Rectal smooth muscle tissue (tissue), 1 donor: ENCODE measurements at regions not wholly inside any gene's neighbourhood (a gene's known extent, or its start where the extent isn't known, plus 50 kb on each side); places are given as distances from the start of the nearest gene placed in this dataset.

Experiments used
- H3K27ac ChIP-seq: one replicate; pipeline ENCODE4 v1.7.0; 2013; ENCODE audit warnings: low read depth, low read length, inconsistent platforms
- H3K27me3 ChIP-seq: one replicate; pipeline ENCODE4 v1.7.0; 2013; ENCODE audit warnings: low read length; ENCODE audit not compliant: control insufficient read depth, insufficient read depth
- H3K36me3 ChIP-seq: one replicate; pipeline ENCODE4 v1.7.0; 2013; ENCODE audit warnings: low read length; ENCODE audit not compliant: control insufficient read depth, insufficient read depth
- H3K4me1 ChIP-seq: one replicate; pipeline ENCODE4 v1.7.0; 2013; ENCODE audit warnings: low read length; ENCODE audit not compliant: control insufficient read depth, insufficient read depth
- H3K4me3 ChIP-seq: one replicate; pipeline ENCODE4 v1.7.0; 2013; ENCODE audit warnings: low read length
- H3K9ac ChIP-seq: one replicate; pipeline ENCODE4 v1.7.0; 2013; ENCODE audit warnings: low read length

DNA sequence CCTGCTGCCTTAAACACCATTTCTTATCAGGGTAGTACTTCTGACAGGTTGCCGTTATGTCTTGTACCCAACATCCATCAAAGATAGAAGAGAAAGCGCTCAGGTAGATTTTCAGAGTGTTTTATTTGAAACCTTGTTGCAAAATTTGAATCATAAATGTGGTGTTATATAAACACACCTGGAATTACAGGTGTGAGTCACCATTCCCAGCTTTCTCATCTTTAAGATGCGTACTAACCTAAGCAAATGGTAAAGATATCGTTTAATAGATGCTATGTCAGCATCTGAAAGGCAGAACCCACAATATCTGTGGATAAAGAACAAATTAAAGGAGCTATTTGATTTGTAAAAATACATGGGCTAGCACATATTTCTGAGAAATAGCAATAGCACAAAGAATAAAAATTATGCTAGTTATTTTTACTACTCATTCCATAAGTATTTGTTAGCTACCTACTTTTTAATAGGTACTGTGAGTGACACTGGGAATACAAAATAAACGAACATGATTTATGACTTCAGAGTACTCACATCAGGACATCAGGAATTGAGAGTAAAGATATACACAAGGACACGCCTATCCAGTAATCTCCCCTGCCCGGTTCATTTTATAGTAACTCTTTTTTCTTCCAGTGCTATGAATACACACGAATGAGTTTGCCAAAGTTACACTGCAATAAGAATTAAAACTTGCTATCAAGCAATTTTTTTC, 193.8 kb downstream of the RBM43 start:
- Histone ChIP-seq H3K9ac (no peak overlapping the region), H3K4me3 (no peak overlapping the region), H3K27ac (no peak overlapping the region), H3K4me1 (no peaks in the 10 kb centered on the region), H3K36me3 (no peaks in the 10 kb centered on the region), H3K27me3 (no peaks in the 10 kb centered on the region)

DNA sequence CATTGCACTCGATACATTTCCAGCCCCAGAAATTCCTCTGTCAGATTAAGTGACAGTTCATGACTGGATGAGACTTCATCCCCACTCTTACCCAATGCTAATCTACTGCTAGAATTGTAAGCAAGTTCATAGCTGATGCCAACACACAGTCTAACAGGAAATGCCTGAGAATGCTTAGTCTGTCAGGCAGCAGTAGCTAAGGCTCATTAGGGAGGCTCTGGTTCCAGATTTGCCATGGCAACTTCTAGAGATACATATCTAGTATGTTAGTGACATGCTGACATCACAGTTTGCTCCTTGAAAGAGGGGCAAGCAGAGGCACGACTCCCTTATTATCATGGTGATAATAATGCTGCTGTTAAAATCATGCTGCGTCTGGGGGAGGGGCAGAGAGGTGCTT, 198.4 kb downstream of the RBM43 start:
- no peak overlapping the region for H3K4me3 ChIP-seq
- H3K27ac ChIP-seq, result no peak overlapping the region
- H3K4me1 ChIP-seq, result no peaks in the 10 kb centered on the region
- H3K36me3 ChIP-seq, result no peaks in the 10 kb centered on the region
- no peaks in the 10 kb centered on the region for H3K27me3 ChIP-seq
- no peak overlapping the region for H3K9ac ChIP-seq

DNA sequence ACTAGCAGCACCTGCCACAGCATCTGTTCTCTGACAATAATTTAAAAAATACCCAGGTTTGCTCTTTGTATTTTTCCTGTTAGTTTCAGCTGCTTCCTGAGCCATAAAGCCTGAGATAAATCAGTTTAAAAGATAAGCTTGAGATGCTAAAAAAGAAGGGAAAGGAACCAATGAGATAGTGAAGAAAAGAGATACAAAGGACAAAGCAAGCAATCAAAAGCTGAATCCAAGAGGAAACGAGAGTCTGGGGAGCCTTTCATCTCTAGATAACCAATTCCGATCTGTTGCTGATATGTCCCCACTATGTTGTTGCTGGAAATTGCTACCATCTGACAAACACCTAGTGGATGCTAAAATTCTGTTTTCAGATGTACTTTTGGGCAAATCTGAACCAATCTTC, 201.4 kb downstream of the RBM43 start:
- Histone ChIP-seq H3K4me3 (no peak overlapping the region), H3K4me1 (no peaks in the 10 kb centered on the region), H3K36me3 (no peaks in the 10 kb centered on the region), H3K27me3 (no peaks in the 10 kb centered on the region), H3K27ac (no peak overlapping the region), H3K9ac (no peak overlapping the region)

DNA sequence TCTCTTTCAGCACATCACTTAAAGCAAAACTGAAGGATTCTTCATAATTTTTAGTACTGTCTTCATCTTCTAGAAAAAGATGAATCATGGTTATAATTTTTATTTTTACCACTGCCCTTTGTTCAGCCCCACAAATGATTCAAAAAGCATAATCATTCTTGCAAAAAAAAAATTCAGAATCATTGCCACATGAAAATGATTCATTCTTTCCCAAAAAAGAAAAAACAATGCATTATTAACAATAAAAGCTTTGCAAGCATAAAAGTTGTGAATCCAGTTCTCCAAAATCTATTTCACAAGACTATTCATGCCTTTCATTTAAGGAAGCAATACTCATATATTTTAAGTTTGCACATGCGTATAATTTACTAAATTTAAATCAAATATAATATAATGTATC, 204.8 kb downstream of the RBM43 start:
- Histone ChIP-seq H3K4me1 (no peaks in the 10 kb centered on the region), H3K27me3 (no peaks in the 10 kb centered on the region), H3K4me3 (no peak overlapping the region), H3K9ac (no peak overlapping the region), H3K27ac (no peak overlapping the region), H3K36me3 (no peaks in the 10 kb centered on the region)

DNA sequence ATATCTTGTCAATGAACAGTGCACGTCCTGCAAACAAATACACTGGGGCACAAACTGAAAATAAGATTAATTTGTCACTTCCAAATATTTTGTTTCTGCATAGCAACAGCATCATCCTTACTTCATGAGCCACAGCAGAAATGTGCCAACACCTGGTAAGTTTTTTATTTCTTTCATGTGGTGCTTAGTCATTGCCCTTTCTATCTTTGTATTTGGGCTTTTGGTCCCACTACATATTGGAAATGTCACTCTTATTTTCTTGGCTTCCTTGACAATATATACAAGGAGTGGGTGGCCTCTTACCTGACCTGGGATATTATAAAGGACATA, 208.0 kb downstream of the RBM43 start:
- Histone ChIP-seq H3K4me1 (no peaks in the 10 kb centered on the region), H3K9ac (no peak overlapping the region), H3K4me3 (no peak overlapping the region), H3K27me3 (no peaks in the 10 kb centered on the region), H3K27ac (no peak overlapping the region), H3K36me3 (no peaks in the 10 kb centered on the region)

DNA sequence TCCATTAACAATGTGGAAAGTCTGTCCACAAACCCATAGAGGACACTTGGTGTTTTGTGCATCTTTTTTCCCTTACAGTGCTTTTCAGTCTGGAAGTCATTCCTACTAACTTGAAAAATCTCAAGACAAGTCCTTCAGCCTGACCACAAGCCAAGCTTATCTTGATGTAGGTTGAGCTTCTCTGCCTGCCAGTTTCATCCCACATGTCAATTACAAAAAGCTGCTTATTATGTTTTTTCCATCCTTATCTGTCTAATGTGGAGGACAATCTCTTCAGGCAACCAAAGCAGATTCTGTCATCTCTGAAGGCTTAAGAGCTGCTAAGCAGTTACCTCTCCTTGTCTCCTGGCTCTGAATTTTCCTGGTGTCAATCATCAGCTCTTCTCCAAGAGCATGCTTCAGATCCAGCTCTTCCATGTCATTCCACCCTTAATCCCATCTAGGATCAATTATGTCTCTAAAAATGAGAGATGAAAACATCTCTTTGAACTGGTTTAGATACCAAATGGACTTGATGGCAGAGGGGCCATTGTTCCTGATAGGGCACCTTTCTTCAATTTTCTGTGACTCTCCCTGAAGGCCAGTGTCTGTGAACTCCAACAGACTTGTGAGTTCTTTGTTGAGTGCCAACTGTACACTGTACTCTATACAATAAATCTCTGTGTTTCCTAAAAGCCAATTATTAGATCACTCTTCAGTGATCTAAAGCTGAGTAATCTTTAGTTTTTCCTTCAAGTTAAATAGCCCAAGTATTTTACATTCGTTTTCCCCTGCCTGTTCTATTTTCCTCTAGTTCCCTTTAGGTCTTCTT, 208.6 kb downstream of the RBM43 start:
- no peaks in the 10 kb centered on the region for H3K36me3 ChIP-seq
- H3K27me3 ChIP-seq, result no peaks in the 10 kb centered on the region
- no peak overlapping the region for H3K9ac ChIP-seq
- no peak overlapping the region for H3K27ac ChIP-seq
- H3K4me3 ChIP-seq, result no peak overlapping the region
- H3K4me1 ChIP-seq, result no peaks in the 10 kb centered on the region

DNA sequence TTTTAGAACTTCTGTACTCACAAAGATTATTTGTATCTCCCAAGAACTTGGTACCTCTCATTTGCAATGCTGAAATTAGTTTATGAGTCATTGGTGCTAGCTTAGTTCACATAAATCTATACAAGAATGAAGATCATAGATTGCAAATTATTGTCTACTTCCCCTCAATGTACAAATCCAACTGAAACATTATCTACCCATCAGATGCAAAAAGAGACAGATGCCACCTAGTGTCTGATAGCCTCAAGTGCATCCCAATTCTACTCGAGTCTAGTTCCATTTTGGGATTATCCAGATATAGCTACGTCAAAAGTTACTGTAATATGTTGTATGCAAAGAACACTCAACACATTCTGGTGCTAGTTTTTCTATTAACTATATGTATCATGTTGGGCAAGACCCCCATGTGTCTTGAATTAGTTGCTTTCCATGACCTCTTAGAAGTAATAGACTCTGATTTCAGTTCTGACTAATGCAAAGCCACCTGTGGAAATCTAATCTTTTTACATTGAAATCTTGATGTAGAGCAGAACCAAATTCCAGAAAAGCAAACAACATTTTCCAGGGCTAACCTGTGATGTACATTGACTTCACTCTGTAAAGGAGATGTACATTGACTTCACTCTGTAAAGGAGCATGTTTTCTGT, 210.0 kb downstream of the RBM43 start:
- Histone ChIP-seq H3K27me3 (no peaks in the 10 kb centered on the region), H3K36me3 (no peaks in the 10 kb centered on the region), H3K4me3 (no peak overlapping the region), H3K27ac (no peak overlapping the region), H3K9ac (no peak overlapping the region), H3K4me1 (no peaks in the 10 kb centered on the region)

DNA sequence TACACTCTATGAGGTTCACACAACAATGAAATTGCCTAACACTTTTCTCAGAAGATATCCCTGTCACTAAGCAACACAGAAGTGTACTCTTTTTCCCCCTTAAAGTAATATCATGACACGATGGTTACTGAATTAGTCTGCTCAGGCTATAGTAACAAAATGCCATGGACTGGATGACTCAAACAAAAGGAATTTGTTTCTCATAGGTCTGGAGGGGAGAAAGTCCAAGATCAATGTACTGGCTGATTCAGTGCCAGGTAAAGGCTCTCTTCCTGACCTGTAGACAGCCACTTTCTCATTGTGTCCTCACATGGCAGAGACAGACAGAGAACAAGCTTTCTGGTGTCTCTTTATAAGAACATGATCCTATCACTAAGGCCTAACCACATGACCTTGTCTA, 211.9 kb downstream of the RBM43 start:
- Histone ChIP-seq H3K4me1 (no peaks in the 10 kb centered on the region), H3K27me3 (no peaks in the 10 kb centered on the region), H3K36me3 (no peaks in the 10 kb centered on the region), H3K27ac (no peak overlapping the region), H3K9ac (no peak overlapping the region), H3K4me3 (no peak overlapping the region)

DNA sequence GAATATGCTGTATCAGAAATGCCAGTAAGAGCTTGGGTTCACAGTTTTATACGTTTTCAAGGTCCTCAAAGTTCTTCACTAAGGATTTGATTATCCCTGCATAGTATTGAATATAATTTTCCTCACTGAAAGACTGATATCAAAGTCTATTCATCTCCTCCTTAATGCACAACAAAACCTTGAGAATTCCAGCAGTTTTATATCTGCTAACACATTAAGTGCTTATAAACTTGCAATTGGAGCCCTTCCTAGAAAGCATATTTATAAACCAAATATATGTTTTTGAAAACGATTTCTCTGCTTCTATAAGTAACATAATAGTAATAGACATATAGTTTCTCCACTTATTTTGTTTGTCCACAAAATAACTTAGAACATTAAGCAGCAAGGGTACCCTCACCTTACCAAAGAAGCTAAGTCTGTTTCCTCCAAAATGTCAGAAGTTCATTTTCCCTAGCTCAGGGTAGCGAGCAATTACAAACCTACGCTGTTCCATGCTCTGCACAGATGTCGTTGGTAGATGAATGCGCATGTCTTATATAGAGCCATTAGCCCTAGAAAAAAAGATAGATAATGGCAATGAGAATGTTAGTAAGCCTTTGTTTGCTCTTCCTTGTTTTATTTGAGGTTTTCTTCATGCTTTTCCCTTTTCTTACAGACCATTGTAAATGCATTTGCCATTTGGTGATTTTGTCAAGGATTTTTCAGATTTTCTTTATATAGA, 213.2 kb downstream of the RBM43 start:
- H3K27ac ChIP-seq, result no peak overlapping the region
- no peak overlapping the region for H3K4me3 ChIP-seq

DNA sequence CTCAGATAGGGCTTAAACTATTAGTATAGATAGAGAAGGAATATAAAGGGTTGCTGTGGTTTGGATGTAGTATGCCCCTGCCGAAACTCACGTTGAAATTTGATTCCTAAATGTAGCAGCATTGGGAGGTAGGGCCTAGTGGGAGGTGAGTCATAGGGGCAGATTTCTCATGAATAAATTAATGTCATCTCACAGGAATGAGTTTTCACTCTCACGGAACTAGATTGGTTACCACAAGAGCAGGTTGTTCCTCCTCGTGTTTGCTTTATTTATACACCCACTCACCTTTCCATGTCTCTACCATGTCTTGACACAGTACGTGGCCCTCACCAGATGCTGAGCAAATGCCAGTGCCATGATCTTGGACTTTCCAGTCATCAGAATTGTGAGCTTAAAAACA, 218.2 kb downstream of the RBM43 start:
- H3K27ac ChIP-seq, result no peak overlapping the region
- no peak overlapping the region for H3K4me3 ChIP-seq
- H3K36me3 ChIP-seq, result no peaks in the 10 kb centered on the region
- no peak overlapping the region for H3K9ac ChIP-seq
- no peaks in the 10 kb centered on the region for H3K27me3 ChIP-seq
- no peaks in the 10 kb centered on the region for H3K4me1 ChIP-seq

More for the DNA sequence above, 213.2 kb downstream of the RBM43 start:
- Histone ChIP-seq H3K27me3 (no peaks in the 10 kb centered on the region), H3K9ac (no peak overlapping the region), H3K4me1 (no peaks in the 10 kb centered on the region), H3K36me3 (no peaks in the 10 kb centered on the region)

DNA sequence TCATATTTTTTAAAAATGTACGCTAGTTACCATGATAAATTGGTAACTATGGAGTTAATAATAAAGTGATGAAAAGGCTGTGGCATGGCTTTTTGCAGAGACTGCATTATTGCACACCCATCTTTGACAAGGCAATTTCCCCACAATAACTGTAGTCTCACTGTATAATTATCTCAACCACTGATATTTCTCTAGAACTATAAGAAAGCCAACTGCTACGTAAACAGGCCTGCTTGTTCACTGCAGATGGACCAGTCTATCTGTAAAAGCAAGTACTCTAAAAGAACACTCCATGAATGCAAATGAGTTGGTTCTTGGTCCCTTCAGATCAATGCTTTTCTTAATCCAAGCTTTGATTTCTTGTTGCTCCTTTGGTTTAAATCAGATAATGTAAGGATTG, 218.7 kb downstream of the RBM43 start:
- no peak overlapping the region for H3K9ac ChIP-seq
- H3K4me3 ChIP-seq, result no peak overlapping the region
- H3K27me3 ChIP-seq, result no peaks in the 10 kb centered on the region
- H3K36me3 ChIP-seq, result no peaks in the 10 kb centered on the region
- H3K27ac ChIP-seq, result no peak overlapping the region
- no peaks in the 10 kb centered on the region for H3K4me1 ChIP-seq

DNA sequence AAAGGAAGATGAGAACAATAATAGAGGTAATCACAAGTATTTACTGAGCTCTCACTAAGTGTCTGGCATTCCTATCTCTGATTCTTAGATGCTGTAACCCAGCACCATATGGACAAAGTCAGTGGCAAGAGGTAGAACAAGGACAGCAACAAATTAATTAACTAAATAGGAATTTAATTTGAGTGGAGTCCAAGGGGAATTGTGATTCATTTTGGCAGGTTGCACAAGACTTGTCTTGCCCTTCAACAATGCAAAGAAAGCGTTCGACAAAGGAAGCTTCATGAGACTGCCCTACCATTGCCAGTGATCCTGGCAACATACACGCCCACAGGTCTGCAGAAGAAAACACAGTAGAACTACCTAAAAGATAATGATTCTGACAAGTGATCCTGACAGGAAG, 221.6 kb downstream of the RBM43 start:
- no peaks in the 10 kb centered on the region for H3K36me3 ChIP-seq
- H3K27me3 ChIP-seq, result no peaks in the 10 kb centered on the region
- H3K4me3 ChIP-seq, result no peak overlapping the region
- no peak overlapping the region for H3K27ac ChIP-seq
- no peaks in the 10 kb centered on the region for H3K4me1 ChIP-seq
- H3K9ac ChIP-seq, result no peak overlapping the region
